ENCODE measurements at regions not wholly inside any gene's neighbourhood (a gene's known extent, or its start where the extent isn't known, plus 50 kb on each side); places are given as distances from the start of the nearest gene placed in this dataset.

DNA sequence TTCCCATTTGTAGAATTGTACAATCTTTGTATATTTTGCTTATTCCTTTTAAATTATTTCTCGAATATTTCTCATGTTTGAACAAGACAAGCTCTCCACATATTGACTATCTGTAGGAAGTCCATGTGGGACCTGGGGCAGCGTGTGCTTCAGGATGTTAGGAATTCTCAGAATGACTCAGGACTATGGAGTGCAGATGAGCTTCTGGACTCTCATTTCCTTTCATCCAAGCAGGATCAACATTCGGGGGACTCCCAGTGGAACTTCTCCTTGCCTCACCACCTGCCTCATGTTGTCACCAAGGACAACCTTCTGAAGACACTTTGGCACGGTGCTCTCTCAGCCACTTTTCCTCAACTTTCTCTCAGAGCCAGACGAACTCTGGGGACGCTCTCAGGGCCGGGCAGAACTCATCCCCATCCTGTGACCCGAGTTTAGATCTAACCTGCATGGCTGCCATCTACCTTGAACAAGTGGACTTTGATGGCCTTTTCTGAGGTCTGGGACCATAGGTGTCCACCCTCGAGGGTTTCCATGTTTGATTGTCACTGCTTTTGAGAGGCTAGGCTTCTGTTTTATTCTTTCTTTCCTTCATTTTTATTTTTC, 441.7 kb downstream of the IRS2 start:
- no peaks in the 10 kb centered on the region for H3K9me3 ChIP-seq (ENCODE audit: low read length)
- H3K9ac ChIP-seq (ENCODE audit: low read length), result no peak overlapping the region
- DNase-seq (peak; percentile 55), ATAC-seq (peak; percentile 66)
- no peak overlapping the region for H3K4me2 ChIP-seq (ENCODE audit: low read length)
- no peak overlapping the region for H3K4me3 ChIP-seq (ENCODE audit: low read length)
- TF ChIP-seq EZH2 (IDR thresholded peaks at IDR 0.05; ENCODE audit: low read length, unreplicated experiment) (no peak), EZH2phosphoT487 (IDR thresholded peaks at IDR 0.05; ENCODE audit: borderline replicate concordance, low read length) (no peak)
- TF ChIP-seq, protein P1, sequence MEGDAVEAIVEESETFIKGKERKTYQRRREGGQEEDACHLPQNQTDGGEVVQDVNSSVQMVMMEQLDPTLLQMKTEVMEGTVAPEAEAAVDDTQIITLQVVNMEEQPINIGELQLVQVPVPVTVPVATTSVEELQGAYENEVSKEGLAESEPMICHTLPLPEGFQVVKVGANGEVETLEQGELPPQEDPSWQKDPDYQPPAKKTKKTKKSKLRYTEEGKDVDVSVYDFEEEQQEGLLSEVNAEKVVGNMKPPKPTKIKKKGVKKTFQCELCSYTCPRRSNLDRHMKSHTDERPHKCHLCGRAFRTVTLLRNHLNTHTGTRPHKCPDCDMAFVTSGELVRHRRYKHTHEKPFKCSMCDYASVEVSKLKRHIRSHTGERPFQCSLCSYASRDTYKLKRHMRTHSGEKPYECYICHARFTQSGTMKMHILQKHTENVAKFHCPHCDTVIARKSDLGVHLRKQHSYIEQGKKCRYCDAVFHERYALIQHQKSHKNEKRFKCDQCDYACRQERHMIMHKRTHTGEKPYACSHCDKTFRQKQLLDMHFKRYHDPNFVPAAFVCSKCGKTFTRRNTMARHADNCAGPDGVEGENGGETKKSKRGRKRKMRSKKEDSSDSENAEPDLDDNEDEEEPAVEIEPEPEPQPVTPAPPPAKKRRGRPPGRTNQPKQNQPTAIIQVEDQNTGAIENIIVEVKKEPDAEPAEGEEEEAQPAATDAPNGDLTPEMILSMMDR (conservative IDR thresholded peaks at IDR 0.05; ENCODE audit: low read depth, low read length), result no peak
- H3K27ac ChIP-seq (ENCODE audit: low read length), result no peak overlapping the region
- peaks cover 34% of the 10 kb centered on the region for H3K4me1 ChIP-seq (ENCODE audit: insufficient read depth, low read length)
- no peaks in the 10 kb centered on the region for H3K79me2 ChIP-seq (ENCODE audit: low read length)
- BruUV-seq (replicated peaks), result no TSS peak
- ChIA-PET POLR2A (ENCODE audit: unreplicated experiment) (no interaction called here), CTCF (no interaction called here)
- H3K36me3 ChIP-seq (ENCODE audit: low read depth, low read length), result no peaks in the 10 kb centered on the region
- H3K27me3 ChIP-seq (ENCODE audit: low read length), result no peaks in the 10 kb centered on the region
- intact Hi-C loops (cut with micrococcal nuclease), result loop anchor here (5.0 to 10.0 kb wide), 4 partner anchors 72 to 770 kb away; no protein-coding TSS in a partner anchor
- H3K9me2 ChIP-seq (replicated peaks; ENCODE audit: low read length), result no peaks in the 10 kb centered on the region
- peaks cover 8% of the 10 kb centered on the region for H3F3A ChIP-seq (ENCODE audit: low read length, unreplicated experiment)
- no peak overlapping the region for H2AFZ ChIP-seq (ENCODE audit: low read length)
- no peaks in the 10 kb centered on the region for H4K20me1 ChIP-seq (ENCODE audit: low read length)

DNA sequence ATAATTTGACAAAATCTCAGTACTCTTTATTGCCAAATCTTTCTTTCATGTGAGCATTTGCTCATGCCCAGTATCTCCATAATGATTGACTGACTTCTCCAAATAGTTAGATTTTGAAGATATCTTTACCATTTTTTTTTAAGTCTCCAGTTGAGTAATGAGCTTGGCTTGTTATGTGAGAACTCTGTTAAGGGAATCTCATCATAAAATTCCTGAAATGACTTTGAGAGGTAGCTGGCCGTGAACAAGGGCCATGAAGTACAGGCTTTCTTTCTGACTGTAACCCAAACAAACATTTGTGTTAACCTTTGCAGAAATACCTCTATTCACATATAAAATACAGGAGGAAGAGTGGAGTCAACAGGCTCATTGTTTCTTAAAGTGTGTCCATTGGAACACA, 449.7 kb downstream of the IRS2 start:
- Histone ChIP-seq H3K4me1 (ENCODE audit: insufficient read depth, low read length) (peaks cover 26% of the 10 kb centered on the region), H3K27ac (ENCODE audit: low read length) (no peak overlapping the region), H2AFZ (ENCODE audit: low read length) (no peak overlapping the region), H3K27me3 (ENCODE audit: low read length) (no peaks in the 10 kb centered on the region), H3F3A (ENCODE audit: low read length, unreplicated experiment) (no peaks in the 10 kb centered on the region), H3K9me2 (replicated peaks; ENCODE audit: low read length) (no peaks in the 10 kb centered on the region), H3K9me3 (ENCODE audit: low read length) (no peaks in the 10 kb centered on the region), H3K36me3 (ENCODE audit: low read depth, low read length) (no peaks in the 10 kb centered on the region), H3K79me2 (ENCODE audit: low read length) (no peaks in the 10 kb centered on the region), H3K4me2 (ENCODE audit: low read length) (peak overlapping the region; percentile 27; the same call in 1 of the 2 replicates), H3K9ac (ENCODE audit: low read length) (no peak overlapping the region), H4K20me1 (ENCODE audit: low read length) (no peaks in the 10 kb centered on the region), H3K4me3 (ENCODE audit: low read length) (no peak overlapping the region)
- intact Hi-C loops (cut with micrococcal nuclease), result no loop called here
- no peak for TF ChIP-seq EZH2 (IDR thresholded peaks at IDR 0.05; ENCODE audit: low read length, unreplicated experiment)
- no peak for TF ChIP-seq EZH2phosphoT487 (IDR thresholded peaks at IDR 0.05; ENCODE audit: borderline replicate concordance, low read length)
- TF ChIP-seq, protein P1 (conservative IDR thresholded peaks at IDR 0.05; ENCODE audit: low read depth, low read length), result no peak
- DNase-seq (peak; percentile 62), ATAC-seq (peak; percentile 73)
- no TSS peak for BruUV-seq (replicated peaks)
- ChIA-PET CTCF (interaction anchor here (0.7 kb wide), 1 partner anchor 777 kb away, joined by 4 read pairs; no protein-coding TSS in a partner anchor), POLR2A (ENCODE audit: unreplicated experiment) (no interaction called here)

DNA sequence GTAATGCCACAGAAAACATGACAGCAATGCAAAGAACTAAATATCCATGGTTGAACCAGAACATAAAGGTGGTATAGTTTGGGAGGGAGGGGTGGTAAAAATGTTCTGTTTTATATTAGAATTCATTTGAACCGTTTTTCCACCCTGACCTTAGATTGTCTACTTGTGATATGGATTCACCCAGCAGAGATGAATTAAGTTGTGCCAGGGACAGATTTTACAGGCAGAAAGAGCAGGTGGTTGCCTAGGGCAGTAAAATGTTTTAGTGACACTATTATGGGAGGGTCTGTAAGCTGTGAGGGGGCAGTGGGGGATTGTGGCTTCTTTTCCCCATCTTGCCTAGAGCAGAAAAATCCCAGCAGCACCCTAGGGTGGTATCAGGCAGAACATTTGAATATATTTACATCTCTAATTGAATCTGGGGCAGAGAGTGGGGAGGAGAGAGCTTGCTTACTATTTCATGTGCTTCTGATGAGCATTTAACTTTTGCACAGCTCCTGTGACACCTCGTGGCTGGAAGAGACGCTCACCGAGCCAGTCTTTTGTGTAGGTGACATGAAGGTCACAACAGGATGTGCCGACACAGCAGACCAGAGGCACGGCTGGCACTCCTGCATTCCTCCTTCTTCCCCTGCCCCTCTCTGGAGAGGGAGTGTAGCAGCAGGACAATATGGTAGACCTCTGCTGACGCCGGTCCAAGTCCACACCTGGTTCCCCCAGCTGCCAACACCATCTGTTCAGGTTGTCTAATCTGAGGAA, 452.3 kb downstream of the IRS2 start:
- no peak overlapping the region for H3K27ac ChIP-seq (ENCODE audit: low read length)
- H3K4me3 ChIP-seq (ENCODE audit: low read length), result no peak overlapping the region
- peaks cover 27% of the 10 kb centered on the region for H3K4me1 ChIP-seq (ENCODE audit: insufficient read depth, low read length)
- ATAC-seq, result no peak
- H3K9me3 ChIP-seq (ENCODE audit: low read length), result no peaks in the 10 kb centered on the region
- no peaks in the 10 kb centered on the region for H3K36me3 ChIP-seq (ENCODE audit: low read depth, low read length)
- H3K4me2 ChIP-seq (ENCODE audit: low read length), result no peak overlapping the region
- H3K9ac ChIP-seq (ENCODE audit: low read length), result no peak overlapping the region
- POLR2A ChIA-PET (ENCODE audit: unreplicated experiment), result no interaction called here
- DNase-seq, result no peak
- no TSS peak for BruUV-seq (replicated peaks)
- no peaks in the 10 kb centered on the region for H3K27me3 ChIP-seq (ENCODE audit: low read length)
- H2AFZ ChIP-seq (ENCODE audit: low read length), result no peak overlapping the region
- no peaks in the 10 kb centered on the region for H3K9me2 ChIP-seq (replicated peaks; ENCODE audit: low read length)
- no peaks in the 10 kb centered on the region for H3K79me2 ChIP-seq (ENCODE audit: low read length)
- intact Hi-C loops (cut with micrococcal nuclease), result no loop called here
- no peaks in the 10 kb centered on the region for H3F3A ChIP-seq (ENCODE audit: low read length, unreplicated experiment)
- H4K20me1 ChIP-seq (ENCODE audit: low read length), result no peaks in the 10 kb centered on the region
- TF ChIP-seq EZH2 (IDR thresholded peaks at IDR 0.05; ENCODE audit: low read length, unreplicated experiment) (no peak), EZH2phosphoT487 (IDR thresholded peaks at IDR 0.05; ENCODE audit: borderline replicate concordance, low read length) (no peak)
- TF ChIP-seq, protein P1 (conservative IDR thresholded peaks at IDR 0.05; ENCODE audit: low read depth, low read length), result no peak
- CTCF ChIA-PET, result no interaction called here

Data from PC-3 (cell line).